Astrocyte of the cerebellum (primary cell): ENCODE measurements at regions not wholly inside any gene's neighbourhood (a gene's known extent, or its start where the extent isn't known, plus 50 kb on each side); places are given as distances from the start of the nearest gene placed in this dataset.

Experiments used
- DNase-seq: peaks from one replicate; pipeline ENCODE4 v3.0.0-alpha.2; 2011; ENCODE audit warnings: low read depth
- H3K4me3 ChIP-seq: 2 replicates; pipeline ENCODE4 v1.5.1; 2011; ENCODE audit warnings: mild to moderate bottlenecking, low read depth, low read length, moderate library complexity
- in situ Hi-C: cut with HindIII; loops from 2 replicates; pipeline ENCODE4 v1.10.0; 2017; ENCODE audit warnings: low sequenced_read_pairs
- TF ChIP-seq, protein P1 (sequence below): IDR thresholded peaks from 2 replicates; pipeline ENCODE4 v1.5.1; 2012; ENCODE audit warnings: low read length, low read depth, moderate library complexity, mild to moderate bottlenecking; ENCODE audit errors: missing control alignments

DNA sequence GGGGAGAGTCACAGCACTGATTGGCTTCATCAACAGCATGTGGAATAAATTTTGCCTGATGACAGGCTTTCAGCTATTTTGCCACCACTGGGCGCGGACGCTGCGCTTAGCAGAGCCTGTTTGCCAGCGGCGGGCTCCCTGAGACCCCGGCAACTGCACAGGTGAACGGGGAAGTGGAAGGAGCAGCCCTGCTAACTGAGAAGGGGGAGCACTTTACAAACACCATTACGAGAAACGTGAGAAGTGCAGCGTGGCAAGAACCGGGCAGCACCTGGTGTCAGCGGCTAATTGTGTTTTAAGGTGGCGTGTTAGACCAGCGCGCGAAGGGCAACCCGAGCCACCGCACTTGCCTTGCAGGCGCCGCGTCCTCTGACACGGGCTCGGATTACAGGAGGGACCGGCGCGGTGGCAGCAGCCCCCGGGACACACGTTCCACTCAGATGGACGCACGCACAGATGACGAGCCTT is 307.8 kb upstream of the ARRDC4 start:
- no peak for DNase-seq
- H3K4me3 ChIP-seq = no peak overlapping the region
- TF ChIP-seq, protein P1, sequence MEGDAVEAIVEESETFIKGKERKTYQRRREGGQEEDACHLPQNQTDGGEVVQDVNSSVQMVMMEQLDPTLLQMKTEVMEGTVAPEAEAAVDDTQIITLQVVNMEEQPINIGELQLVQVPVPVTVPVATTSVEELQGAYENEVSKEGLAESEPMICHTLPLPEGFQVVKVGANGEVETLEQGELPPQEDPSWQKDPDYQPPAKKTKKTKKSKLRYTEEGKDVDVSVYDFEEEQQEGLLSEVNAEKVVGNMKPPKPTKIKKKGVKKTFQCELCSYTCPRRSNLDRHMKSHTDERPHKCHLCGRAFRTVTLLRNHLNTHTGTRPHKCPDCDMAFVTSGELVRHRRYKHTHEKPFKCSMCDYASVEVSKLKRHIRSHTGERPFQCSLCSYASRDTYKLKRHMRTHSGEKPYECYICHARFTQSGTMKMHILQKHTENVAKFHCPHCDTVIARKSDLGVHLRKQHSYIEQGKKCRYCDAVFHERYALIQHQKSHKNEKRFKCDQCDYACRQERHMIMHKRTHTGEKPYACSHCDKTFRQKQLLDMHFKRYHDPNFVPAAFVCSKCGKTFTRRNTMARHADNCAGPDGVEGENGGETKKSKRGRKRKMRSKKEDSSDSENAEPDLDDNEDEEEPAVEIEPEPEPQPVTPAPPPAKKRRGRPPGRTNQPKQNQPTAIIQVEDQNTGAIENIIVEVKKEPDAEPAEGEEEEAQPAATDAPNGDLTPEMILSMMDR = no peak
- in situ Hi-C loops = no loop called here

DNA sequence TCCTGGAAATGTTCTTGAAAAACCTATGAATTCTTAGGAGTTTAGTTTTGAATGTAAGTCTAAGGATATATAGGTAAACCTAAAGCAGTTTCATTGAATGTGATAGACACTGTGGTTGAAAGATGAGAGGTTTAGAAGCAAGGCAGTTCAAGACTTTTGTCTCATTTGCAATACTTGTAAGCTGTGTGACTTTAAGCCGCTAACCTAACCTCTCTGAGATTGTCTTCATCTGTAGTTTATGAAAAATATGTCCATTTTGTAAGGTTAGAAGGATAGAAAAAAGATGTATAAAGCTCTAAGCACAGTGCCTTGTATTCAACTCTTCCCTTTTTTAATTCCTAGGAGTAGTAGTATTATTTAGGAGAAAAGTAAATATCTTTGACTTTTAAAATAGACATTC is 306.6 kb upstream of the ARRDC4 start:
- H3K4me3 ChIP-seq = no peak overlapping the region
- in situ Hi-C loops = no loop called here
- no peak for DNase-seq
- TF ChIP-seq, protein P1 = no peak

DNA sequence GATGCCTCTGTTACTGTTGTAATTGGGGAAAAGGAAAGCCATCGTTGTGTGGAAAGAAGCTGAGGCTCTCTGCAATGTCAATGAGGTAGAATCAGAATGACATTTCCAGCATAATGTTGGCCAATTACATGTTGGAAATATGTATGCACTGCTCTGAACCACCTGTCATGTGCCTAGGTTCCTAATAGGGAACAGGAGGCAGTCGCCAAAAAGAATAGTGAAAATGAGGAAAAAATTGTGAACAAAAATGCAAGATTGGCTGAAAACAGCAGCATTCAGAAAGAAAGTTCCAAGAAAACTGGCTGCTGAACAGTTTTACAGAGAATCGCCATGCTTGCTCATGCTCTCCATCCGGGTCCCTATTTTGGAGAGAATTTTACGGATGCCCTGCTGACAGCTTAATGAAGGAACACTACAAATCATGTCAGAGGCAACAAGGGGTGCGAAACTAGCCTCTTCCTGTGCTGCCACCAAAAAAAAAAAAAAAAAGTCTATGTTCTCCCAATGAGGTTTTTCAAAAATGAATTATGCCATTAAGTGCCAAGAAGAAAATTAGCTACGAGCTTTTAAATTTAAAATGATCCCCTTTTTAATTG is 305.9 kb upstream of the ARRDC4 start:
- H3K4me3 ChIP-seq = no peak overlapping the region
- TF ChIP-seq, protein P1 = no peak
- no peak for DNase-seq
- in situ Hi-C loops = no loop called here

DNA sequence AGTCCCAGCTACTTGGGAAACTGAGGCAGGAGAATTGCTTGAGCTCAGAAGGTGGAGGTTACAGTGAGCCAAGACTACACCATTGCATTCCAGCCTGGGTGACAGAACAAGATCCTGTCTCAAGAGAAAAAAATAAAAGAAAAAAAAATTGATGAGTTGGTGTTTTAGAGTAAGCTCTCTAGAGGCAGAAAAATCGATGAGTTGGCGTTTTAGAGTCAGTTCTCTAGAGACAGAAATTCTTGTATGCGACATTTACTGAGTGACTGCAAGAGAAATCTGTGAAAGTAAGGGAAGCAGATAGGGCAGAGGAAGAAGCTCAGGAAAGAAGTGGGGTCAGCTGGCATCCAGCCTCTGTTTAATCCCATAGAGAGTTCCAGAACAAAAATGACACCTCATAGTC is 298.7 kb upstream of the ARRDC4 start:
- TF ChIP-seq, protein P1 = no peak
- in situ Hi-C loops = no loop called here
- no peak for DNase-seq
- no peak overlapping the region for H3K4me3 ChIP-seq

DNA sequence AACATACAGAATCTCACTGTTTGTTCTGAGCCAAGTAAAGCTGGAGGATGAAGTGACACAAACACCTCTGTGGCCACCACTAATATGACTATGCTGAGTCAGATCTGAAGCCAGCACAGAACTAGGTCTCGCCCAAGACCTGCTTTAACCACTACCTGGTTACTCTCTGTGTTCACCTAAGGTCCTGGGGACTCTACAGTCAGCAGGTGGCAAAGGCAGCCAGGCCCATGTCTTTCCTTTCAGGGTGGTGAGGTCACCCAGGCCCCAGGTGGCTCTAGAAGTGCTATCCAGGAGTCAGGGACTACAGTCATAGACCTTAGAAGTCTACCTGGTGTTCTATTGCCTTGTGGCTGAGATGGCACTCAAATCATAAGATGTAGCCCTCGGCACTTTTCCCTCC is 287.9 kb upstream of the ARRDC4 start:
- in situ Hi-C loops = no loop called here
- DNase-seq = no peak
- H3K4me3 ChIP-seq = no peak overlapping the region
- TF ChIP-seq, protein P1 = no peak

DNA sequence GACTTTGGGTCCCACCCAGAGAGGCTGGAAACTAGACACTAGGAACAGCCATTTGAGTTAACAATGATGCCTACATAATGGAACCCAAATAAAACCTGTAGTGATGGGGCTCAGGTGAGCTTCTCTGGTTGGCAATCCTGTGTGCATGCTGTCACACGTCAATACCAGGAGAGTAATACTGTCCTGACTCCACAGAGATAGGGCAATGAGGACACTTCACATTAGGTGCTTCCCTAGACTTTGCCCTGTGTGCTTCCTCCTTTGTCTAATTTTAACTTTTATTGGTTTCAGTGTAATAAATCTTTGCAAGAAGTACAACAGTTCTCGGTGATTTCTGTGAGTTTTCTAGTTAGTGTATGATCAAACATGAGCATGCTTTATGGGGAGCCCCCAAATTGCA is 281.8 kb upstream of the ARRDC4 start:
- DNase-seq = no peak
- in situ Hi-C loops = no loop called here
- TF ChIP-seq, protein P1 = no peak
- H3K4me3 ChIP-seq = no peak overlapping the region
